IMR-90 (cell line): ENCODE measurements at regions not wholly inside any gene's neighbourhood (a gene's known extent, or its start where the extent isn't known, plus 50 kb on each side); places are given as distances from the start of the nearest gene placed in this dataset.

Experiments used
- ATAC-seq: fragments of 200-7000 bp; cut with Tn5 transposase; 2 replicates; pipeline ENCODE4 v1.9.1; 2020; ENCODE audit warnings: low read depth, mild to moderate bottlenecking, moderate library complexity
- BruUV-seq: library from RNA; stranded (reverse); fragments of 400-500 nt; replicated peaks from 2 replicates; lab custom pipeline; 2021; lab: Mats Ljungman, UMichigan
- CTCF ChIA-PET: fragments of 300-600 bp; formaldehyde crosslinking; extraction: SDS; loops from one replicate; lab custom pipeline; 2021; ENCODE audit warnings: antibody characterized with exemption; lab: Yijun Ruan, JAX
- POLR2A ChIA-PET: fragments of 300-600 bp; sonication (Branson Sonifier 250); formaldehyde crosslinking; loops from one replicate; lab custom pipeline; 2022; ENCODE audit warnings: antibody characterized with exemption; ENCODE audit not compliant: unreplicated experiment; lab: Charles Lee
- DNase-seq: peaks from one replicate; pipeline ENCODE4 v3.0.0; 2013
- H2AFZ ChIP-seq: replicated peaks from 2 replicates; pipeline ENCODE3; 2013; ENCODE audit warnings: low read length, mild to moderate bottlenecking; ENCODE audit not compliant: poor library complexity
- H2AK5ac ChIP-seq: 2 replicates; pipeline ENCODE4 v1.6.1; 2013; ENCODE audit warnings: low read depth, low read length, inconsistent platforms
- H2AK9ac ChIP-seq: replicated peaks from 2 replicates; pipeline ENCODE3; 2013; ENCODE audit warnings: mild to moderate bottlenecking, low read depth, low read length, moderate library complexity; ENCODE audit not compliant: poor library complexity
- H2BK120ac ChIP-seq: 2 replicates; pipeline ENCODE4 v1.6.1; 2013; ENCODE audit warnings: low read depth, low read length, inconsistent platforms
- H2BK15ac ChIP-seq: 3 replicates; pipeline ENCODE4 v1.6.1; 2013; ENCODE audit warnings: low read depth, low read length, inconsistent platforms
- H2BK20ac ChIP-seq: 2 replicates; pipeline ENCODE4 v1.6.1; 2013; ENCODE audit warnings: low read depth, mild to moderate bottlenecking, inconsistent platforms, low read length, moderate library complexity
- H2BK5ac ChIP-seq: 2 replicates; pipeline ENCODE4 v1.6.1; 2013; ENCODE audit warnings: mild to moderate bottlenecking, low read depth, low read length, inconsistent platforms; ENCODE audit not compliant: poor library complexity, severe bottlenecking
- H3K14ac ChIP-seq: replicated peaks from 2 replicates; pipeline ENCODE4 v1.6.1; 2013; ENCODE audit warnings: low read depth, low read length, inconsistent platforms
- H3K18ac ChIP-seq: 2 replicates; pipeline ENCODE4 v1.6.1; 2013; ENCODE audit warnings: low read depth, low read length, control low read depth
- H3K23ac ChIP-seq: 2 replicates; pipeline ENCODE4 v1.6.1; 2013; ENCODE audit warnings: low read depth, low read length, inconsistent platforms
- H3K27ac ChIP-seq: 2 replicates; pipeline ENCODE4 v1.5.1; 2013; ENCODE audit warnings: mild to moderate bottlenecking, control low read depth, low read length; ENCODE audit not compliant: insufficient read depth
- H3K27me3 ChIP-seq: 2 replicates; pipeline ENCODE4 v1.6.1; 2013; ENCODE audit warnings: low read length; ENCODE audit not compliant: control insufficient read depth, insufficient read depth
- H3K36me3 ChIP-seq: 2 replicates; pipeline ENCODE4 v1.6.1; 2013; ENCODE audit warnings: low read length, mixed read lengths; ENCODE audit not compliant: control insufficient read depth, insufficient read depth
- H3K4ac ChIP-seq: 2 replicates; pipeline ENCODE4 v1.6.1; 2013; ENCODE audit warnings: low read depth, low read length, inconsistent platforms
- H3K4me1 ChIP-seq: 2 replicates; pipeline ENCODE4 v1.6.1; 2013; ENCODE audit warnings: low read length, mixed read lengths; ENCODE audit not compliant: control insufficient read depth, insufficient read depth
- H3K4me2 ChIP-seq: 2 replicates; pipeline ENCODE4 v1.6.1; 2013; ENCODE audit warnings: low read depth, mild to moderate bottlenecking, control low read depth, low read length, moderate library complexity
- H3K4me3 ChIP-seq: 2 replicates; pipeline ENCODE4 v1.5.1; 2013; ENCODE audit warnings: low read depth, mild to moderate bottlenecking, control low read depth, low read length, moderate library complexity; ENCODE audit not compliant: insufficient read depth
- H3K56ac ChIP-seq: 2 replicates; pipeline ENCODE4 v1.6.1; 2013; ENCODE audit warnings: low read length, inconsistent platforms; ENCODE audit not compliant: insufficient read depth; ENCODE audit errors: extremely low read depth
- H3K79me1 ChIP-seq, 2 experiments: 2 replicates each; pipeline ENCODE4 v1.6.1; 2013; ENCODE audit warnings: low read length in 2 of 2, inconsistent platforms in 1 of 2, low read depth in 1 of 2
- H3K9ac ChIP-seq: 2 replicates; pipeline ENCODE4 v1.6.1; 2013; ENCODE audit warnings: low read depth, low read length, control low read depth
- H3K9me1 ChIP-seq: 2 replicates; pipeline ENCODE4 v1.6.1; 2013; ENCODE audit warnings: low read length, inconsistent platforms; ENCODE audit not compliant: insufficient read depth
- H3K9me3 ChIP-seq: 2 replicates; pipeline ENCODE4 v1.6.1; 2013; ENCODE audit warnings: low read length; ENCODE audit not compliant: control insufficient read depth, insufficient read depth
- H4K20me1 ChIP-seq: 2 replicates; pipeline ENCODE4 v1.6.1; 2013; ENCODE audit warnings: low read length, inconsistent platforms; ENCODE audit not compliant: insufficient read depth
- H4K5ac ChIP-seq: 2 replicates; pipeline ENCODE4 v1.6.1; 2013; ENCODE audit warnings: mild to moderate bottlenecking, low read depth, low read length, control low read depth
- H4K8ac ChIP-seq, 2 experiments: 2 replicates each; pipeline ENCODE4 v1.6.1; 2013; ENCODE audit warnings: low read depth in 2 of 2, low read length in 2 of 2, control low read depth in 1 of 2, inconsistent platforms in 1 of 2
- H4K91ac ChIP-seq: 2 replicates; pipeline ENCODE4 v1.6.1; 2013; ENCODE audit warnings: low read depth, low read length, inconsistent platforms; ENCODE audit not compliant: insufficient read depth
- CHD1 ChIP-seq: IDR thresholded peaks from 2 replicates; pipeline ENCODE4 v1.6.1; 2012; ENCODE audit warnings: low read depth, low read length, improper control_type of control experiment
- MAFK ChIP-seq: IDR thresholded peaks from 2 replicates; pipeline ENCODE4 v1.6.1; 2012; ENCODE audit warnings: low read depth, low read length, improper control_type of control experiment
- SMC3 ChIP-seq: fragments of 150-350 bp; IDR thresholded peaks from 2 replicates; pipeline ENCODE4 v1.6.1; 2016; ENCODE audit warnings: low read depth, mild to moderate bottlenecking, antibody characterized with exemption, low read length, moderate library complexity
- WGBS, 2 experiments: methylation state at CpG; one replicate each; pipeline versions ENCODE4 v1.1.5 to v1.1.7; 2013; ENCODE audit warnings: missing lambda C conversion rate in 2 of 2; ENCODE audit not compliant: insufficient read length in 1 of 2; ENCODE audit errors: extremely low coverage in 2 of 2; 5-methylcytosine and 5-hydroxymethylcytosine counted together
- dilution Hi-C: fragments of 300-500 bp; cut with HindIII; formaldehyde crosslinking; loops from one replicate; pipeline ENCODE4 v1.14.3; 2018; ENCODE audit warnings: low sequenced_read_pairs; ENCODE audit not compliant: unreplicated experiment
- in situ Hi-C: fragments of 300-500 bp; cut with MboI; formaldehyde crosslinking; loops from 3 replicates; pipeline ENCODE4 v1.14.3; 2019; ENCODE audit warnings: low sequenced_read_pairs, inconsistent platforms, mixed read lengths
- intact Hi-C: fragments of 100-400 bp; cut with micrococcal nuclease; formaldehyde crosslinking; loops from 2 replicates; pipeline ENCODE4 v1.10.0; 2022
- TF ChIP-seq, protein P1 (sequence below): conservative IDR thresholded peaks from 2 replicates; pipeline ENCODE4 v1.5.1; 2012; ENCODE audit warnings: mild to moderate bottlenecking, low read depth, low read length, improper control_type of control experiment
- TF ChIP-seq, protein P2 (sequence below): fragments of 150-350 bp; IDR thresholded peaks from 2 replicates; pipeline ENCODE4 v1.6.1; 2017; ENCODE audit warnings: mild to moderate bottlenecking, antibody characterized with exemption, low read length, low read depth

DNA sequence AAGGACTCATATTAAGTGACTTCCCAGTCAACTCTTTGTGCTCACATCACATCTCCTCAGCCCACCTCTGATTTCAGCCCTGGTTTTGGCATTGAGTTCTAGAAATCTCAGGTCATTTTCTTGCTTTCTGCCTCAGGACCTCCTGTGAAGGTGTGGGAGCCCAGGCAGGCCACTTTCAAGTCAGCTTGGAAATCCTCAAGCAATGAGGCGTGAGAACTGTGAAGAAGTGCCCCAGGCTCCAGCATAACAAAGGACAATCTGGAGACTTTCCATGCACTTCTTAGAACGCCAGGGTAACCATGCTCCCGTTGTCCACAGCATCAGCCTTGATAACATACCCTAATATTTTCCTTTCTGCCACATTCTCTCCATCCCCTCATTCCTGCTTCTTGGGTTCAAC is 131.2 kb upstream of the MAP3K1 start:
- Histone ChIP-seq H3K27ac (no peak overlapping the region), H3K9ac (no peak overlapping the region), H3K23ac (no peak overlapping the region), H3K79me1 (no peaks in the 10 kb centered on the region), H3K4me3 (no peak overlapping the region), H2BK15ac (no peak overlapping the region), H3K9me3 (no peaks in the 10 kb centered on the region), H3K14ac (no peak overlapping the region), H2BK20ac (peak overlapping the region; percentile 3; the same call in 1 of the 2 replicates), H3K4me2 (no peak overlapping the region), H3K4ac (no peak overlapping the region), H4K91ac (no peak overlapping the region), H3K36me3 (no peaks in the 10 kb centered on the region), H4K20me1 (no peaks in the 10 kb centered on the region), H2BK120ac (no peak overlapping the region), H2AFZ (no peak overlapping the region), H4K5ac (no peak overlapping the region), H2AK9ac (no peak overlapping the region), H3K9me1 (peaks cover 6% of the 10 kb centered on the region), H2AK5ac (no peak overlapping the region), H4K8ac (no peak overlapping the region), H3K18ac (no peak overlapping the region), H3K27me3 (no peaks in the 10 kb centered on the region), H3K56ac (no peak overlapping the region), H2BK5ac (no peak overlapping the region), H3K4me1 (peaks cover 7% of the 10 kb centered on the region; the same call in 1 of the 2 replicates)
- dilution Hi-C loops (no loop called here), intact Hi-C loops (no loop called here), in situ Hi-C loops (no loop called here)
- TF ChIP-seq MAFK (no peak), CHD1 (no peak), SMC3 (no peak)
- TF ChIP-seq, protein P1, sequence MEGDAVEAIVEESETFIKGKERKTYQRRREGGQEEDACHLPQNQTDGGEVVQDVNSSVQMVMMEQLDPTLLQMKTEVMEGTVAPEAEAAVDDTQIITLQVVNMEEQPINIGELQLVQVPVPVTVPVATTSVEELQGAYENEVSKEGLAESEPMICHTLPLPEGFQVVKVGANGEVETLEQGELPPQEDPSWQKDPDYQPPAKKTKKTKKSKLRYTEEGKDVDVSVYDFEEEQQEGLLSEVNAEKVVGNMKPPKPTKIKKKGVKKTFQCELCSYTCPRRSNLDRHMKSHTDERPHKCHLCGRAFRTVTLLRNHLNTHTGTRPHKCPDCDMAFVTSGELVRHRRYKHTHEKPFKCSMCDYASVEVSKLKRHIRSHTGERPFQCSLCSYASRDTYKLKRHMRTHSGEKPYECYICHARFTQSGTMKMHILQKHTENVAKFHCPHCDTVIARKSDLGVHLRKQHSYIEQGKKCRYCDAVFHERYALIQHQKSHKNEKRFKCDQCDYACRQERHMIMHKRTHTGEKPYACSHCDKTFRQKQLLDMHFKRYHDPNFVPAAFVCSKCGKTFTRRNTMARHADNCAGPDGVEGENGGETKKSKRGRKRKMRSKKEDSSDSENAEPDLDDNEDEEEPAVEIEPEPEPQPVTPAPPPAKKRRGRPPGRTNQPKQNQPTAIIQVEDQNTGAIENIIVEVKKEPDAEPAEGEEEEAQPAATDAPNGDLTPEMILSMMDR, result no peak
- TF ChIP-seq, protein P2, sequence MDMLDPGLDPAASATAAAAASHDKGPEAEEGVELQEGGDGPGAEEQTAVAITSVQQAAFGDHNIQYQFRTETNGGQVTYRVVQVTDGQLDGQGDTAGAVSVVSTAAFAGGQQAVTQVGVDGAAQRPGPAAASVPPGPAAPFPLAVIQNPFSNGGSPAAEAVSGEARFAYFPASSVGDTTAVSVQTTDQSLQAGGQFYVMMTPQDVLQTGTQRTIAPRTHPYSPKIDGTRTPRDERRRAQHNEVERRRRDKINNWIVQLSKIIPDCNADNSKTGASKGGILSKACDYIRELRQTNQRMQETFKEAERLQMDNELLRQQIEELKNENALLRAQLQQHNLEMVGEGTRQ, result no peak
- ATAC-seq (no peak), DNase-seq (no peak)
- ChIA-PET CTCF (no interaction called here), POLR2A (no interaction called here)
- no TSS peak for BruUV-seq
- 84% methylated on average over 3 of the region's 3 CpGs; no CpG with 5 or more reads in 1 of the 2 experiments for WGBS, 2 experiments
